Fibroblast of villous mesenchyme (primary cell): ENCODE measurements at regions not wholly inside any gene's neighbourhood (a gene's known extent, or its start where the extent isn't known, plus 50 kb on each side); places are given as distances from the start of the nearest gene placed in this dataset.

Source experiments
- DNase-seq: peaks from one replicate; pipeline ENCODE4 v3.0.0-alpha.2; 2010; ENCODE audit warnings: low read depth
- H3K4me3 ChIP-seq: 2 replicates; pipeline ENCODE4 v1.5.1; 2011; ENCODE audit warnings: low read depth, mild to moderate bottlenecking, low read length
- TF ChIP-seq, protein P1 (sequence below): IDR thresholded peaks from 2 replicates; pipeline ENCODE4 v1.5.1; 2012; ENCODE audit warnings: low read depth, mild to moderate bottlenecking, low read length; ENCODE audit not compliant: insufficient read depth

DNA sequence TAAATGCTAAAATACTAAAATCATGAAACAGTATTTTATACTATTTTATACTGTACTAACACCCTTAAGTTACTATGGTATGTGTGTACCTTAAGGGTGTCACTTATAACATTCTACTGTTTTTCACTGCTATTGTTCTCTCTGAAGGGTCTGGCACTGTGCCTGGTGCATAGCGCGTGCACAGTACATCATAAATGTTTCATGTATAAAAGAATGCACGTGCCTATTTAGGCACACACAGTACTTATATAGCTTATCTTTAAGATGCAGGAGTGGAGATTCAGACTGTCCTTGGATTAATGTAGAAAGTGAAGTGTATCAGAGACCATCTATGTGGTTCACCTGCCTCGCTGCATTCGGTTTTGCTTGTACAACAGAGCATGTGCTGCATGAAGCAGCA is 64.0 kb upstream of the SGK1 start:
- H3K4me3 ChIP-seq: no peak overlapping the region
- no peak for DNase-seq
- TF ChIP-seq, protein P1, sequence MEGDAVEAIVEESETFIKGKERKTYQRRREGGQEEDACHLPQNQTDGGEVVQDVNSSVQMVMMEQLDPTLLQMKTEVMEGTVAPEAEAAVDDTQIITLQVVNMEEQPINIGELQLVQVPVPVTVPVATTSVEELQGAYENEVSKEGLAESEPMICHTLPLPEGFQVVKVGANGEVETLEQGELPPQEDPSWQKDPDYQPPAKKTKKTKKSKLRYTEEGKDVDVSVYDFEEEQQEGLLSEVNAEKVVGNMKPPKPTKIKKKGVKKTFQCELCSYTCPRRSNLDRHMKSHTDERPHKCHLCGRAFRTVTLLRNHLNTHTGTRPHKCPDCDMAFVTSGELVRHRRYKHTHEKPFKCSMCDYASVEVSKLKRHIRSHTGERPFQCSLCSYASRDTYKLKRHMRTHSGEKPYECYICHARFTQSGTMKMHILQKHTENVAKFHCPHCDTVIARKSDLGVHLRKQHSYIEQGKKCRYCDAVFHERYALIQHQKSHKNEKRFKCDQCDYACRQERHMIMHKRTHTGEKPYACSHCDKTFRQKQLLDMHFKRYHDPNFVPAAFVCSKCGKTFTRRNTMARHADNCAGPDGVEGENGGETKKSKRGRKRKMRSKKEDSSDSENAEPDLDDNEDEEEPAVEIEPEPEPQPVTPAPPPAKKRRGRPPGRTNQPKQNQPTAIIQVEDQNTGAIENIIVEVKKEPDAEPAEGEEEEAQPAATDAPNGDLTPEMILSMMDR: no peak

GRCh38 chr6:134379599-134379998 is 61.7 kb upstream of the SGK1 start:
- no peak overlapping the region for H3K4me3 ChIP-seq
- DNase-seq: no peak
- TF ChIP-seq, protein P1: no peak

DNA sequence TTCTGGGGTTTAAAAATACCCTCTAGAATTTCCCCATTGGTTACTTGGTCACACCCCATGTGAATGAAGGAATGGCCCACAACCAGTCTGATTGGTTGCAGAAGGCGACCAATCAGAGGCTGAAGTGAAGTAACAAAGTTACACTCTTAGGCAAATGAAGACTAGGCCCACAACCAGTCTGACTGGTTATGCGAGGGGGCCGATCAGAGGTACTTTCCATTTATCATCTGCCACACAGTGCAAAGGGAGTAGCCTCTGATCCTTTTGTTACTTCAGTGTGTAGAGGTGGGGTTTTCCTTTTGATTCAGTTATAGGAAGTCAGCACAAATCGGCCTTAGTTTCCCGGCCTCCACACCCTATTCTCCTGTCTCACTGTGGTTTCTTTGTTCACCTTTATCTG is 61.2 kb upstream of the SGK1 start:
- DNase-seq: no peak

GRCh38 chr6:134378426-134378825 is 60.5 kb upstream of the SGK1 start:
- peak; percentile 44 for DNase-seq
- no peak overlapping the region for H3K4me3 ChIP-seq
- TF ChIP-seq, protein P1: no peak

More for the DNA sequence above, 61.2 kb upstream of the SGK1 start:
- H3K4me3 ChIP-seq: no peak overlapping the region
- TF ChIP-seq, protein P1: no peak

DNA sequence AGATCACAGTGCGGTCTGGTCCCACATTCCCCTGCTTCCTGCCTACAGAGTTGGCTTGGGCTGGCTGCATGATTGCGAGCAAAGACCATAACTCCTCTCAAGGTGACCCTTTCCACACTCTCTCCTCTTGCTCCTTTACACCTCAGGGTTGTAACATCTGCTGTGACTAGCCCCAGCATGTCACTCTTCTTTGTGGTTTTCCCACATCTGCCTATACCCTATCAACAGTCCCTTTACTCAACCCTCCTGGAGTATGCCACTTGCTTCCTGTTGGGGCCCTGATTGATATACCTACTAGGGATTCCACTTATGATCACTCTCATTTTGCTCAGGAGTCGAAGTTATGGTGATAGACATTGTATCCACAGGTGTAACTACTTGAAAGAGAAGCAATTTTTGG is 58.9 kb upstream of the SGK1 start:
- DNase-seq: no peak
- no peak overlapping the region for H3K4me3 ChIP-seq
- TF ChIP-seq, protein P1: no peak

- H3K4me3 ChIP-seq: no peak overlapping the region
- no peak for DNase-seq
- TF ChIP-seq, protein P1: no peak
These were observed 57.3 kb upstream of the SGK1 start for GRCh38 chr6:134375220-134375580.

GRCh38 chr6:134374491-134375219 is 56.7 kb upstream of the SGK1 start:
- DNase-seq: no peak
- TF ChIP-seq, protein P1: no peak
- H3K4me3 ChIP-seq: no peak overlapping the region
